ENCODE measurements at regions not wholly inside any gene's neighbourhood (a gene's known extent, or its start where the extent isn't known, plus 50 kb on each side); places are given as distances from the start of the nearest gene placed in this dataset.

GRCh38 chr5:73280386-73280785 lies 107.4 kb downstream of the TMEM174 start:
- TF ChIP-seq CTCF (IDR thresholded peaks at IDR 0.05; ENCODE audit: poor library complexity): no peak
- TF ChIP-seq EZH2 (IDR thresholded peaks at IDR 0.05; ENCODE audit: borderline replicate concordance): no peak
- no peak for TF ChIP-seq EZH2phosphoT487 (IDR thresholded peaks at IDR 0.05; ENCODE audit: low read depth, severe bottlenecking, unreplicated experiment)
